ENCODE measurements at regions not wholly inside any gene's neighbourhood (a gene's known extent, or its start where the extent isn't known, plus 50 kb on each side); places are given as distances from the start of the nearest gene placed in this dataset.
A peak's percentile ranks its signal among the peaks of the same experiment; 100 is the strongest.

- no peak for TF ChIP-seq ERG (CRISPR knock-in tag; IDR thresholded peaks at IDR 0.05)
- TF ChIP-seq, protein P1, sequence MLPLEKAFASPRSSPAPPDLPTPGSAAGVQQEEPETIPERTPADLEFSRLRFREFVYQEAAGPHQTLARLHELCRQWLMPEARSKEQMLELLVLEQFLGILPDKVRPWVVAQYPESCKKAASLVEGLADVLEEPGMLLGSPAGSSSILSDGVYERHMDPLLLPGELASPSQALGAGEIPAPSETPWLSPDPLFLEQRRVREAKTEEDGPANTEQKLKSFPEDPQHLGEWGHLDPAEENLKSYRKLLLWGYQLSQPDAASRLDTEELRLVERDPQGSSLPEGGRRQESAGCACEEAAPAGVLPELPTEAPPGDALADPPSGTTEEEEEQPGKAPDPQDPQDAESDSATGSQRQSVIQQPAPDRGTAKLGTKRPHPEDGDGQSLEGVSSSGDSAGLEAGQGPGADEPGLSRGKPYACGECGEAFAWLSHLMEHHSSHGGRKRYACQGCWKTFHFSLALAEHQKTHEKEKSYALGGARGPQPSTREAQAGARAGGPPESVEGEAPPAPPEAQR (CRISPR knock-in tag; IDR thresholded peaks at IDR 0.05), result no peak
- no peak for TF ChIP-seq ZNF671 (CRISPR knock-in tag; IDR thresholded peaks at IDR 0.05)
- TF ChIP-seq, protein P2, sequence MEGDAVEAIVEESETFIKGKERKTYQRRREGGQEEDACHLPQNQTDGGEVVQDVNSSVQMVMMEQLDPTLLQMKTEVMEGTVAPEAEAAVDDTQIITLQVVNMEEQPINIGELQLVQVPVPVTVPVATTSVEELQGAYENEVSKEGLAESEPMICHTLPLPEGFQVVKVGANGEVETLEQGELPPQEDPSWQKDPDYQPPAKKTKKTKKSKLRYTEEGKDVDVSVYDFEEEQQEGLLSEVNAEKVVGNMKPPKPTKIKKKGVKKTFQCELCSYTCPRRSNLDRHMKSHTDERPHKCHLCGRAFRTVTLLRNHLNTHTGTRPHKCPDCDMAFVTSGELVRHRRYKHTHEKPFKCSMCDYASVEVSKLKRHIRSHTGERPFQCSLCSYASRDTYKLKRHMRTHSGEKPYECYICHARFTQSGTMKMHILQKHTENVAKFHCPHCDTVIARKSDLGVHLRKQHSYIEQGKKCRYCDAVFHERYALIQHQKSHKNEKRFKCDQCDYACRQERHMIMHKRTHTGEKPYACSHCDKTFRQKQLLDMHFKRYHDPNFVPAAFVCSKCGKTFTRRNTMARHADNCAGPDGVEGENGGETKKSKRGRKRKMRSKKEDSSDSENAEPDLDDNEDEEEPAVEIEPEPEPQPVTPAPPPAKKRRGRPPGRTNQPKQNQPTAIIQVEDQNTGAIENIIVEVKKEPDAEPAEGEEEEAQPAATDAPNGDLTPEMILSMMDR (IDR thresholded peaks at IDR 0.05), result peak; percentile 93
- TF ChIP-seq JAZF1 (CRISPR knock-in tag; IDR thresholded peaks at IDR 0.05), result no peak
- TF ChIP-seq ELF4 (CRISPR knock-in tag; IDR thresholded peaks at IDR 0.05; ENCODE audit: low read depth), result no peak
- TF ChIP-seq, protein P3, sequence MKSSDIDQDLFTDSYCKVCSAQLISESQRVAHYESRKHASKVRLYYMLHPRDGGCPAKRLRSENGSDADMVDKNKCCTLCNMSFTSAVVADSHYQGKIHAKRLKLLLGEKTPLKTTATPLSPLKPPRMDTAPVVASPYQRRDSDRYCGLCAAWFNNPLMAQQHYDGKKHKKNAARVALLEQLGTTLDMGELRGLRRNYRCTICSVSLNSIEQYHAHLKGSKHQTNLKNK (CRISPR knock-in tag; IDR thresholded peaks at IDR 0.05), result no peak
- TF ChIP-seq IRF2 (CRISPR knock-in tag; IDR thresholded peaks at IDR 0.05; ENCODE audit: borderline replicate concordance, low read depth), result no peak
- TF ChIP-seq TEAD1 (CRISPR knock-in tag; IDR thresholded peaks at IDR 0.05), result peak; percentile 42; the same call in 1 of the 2 replicates
- TF ChIP-seq FOXK1 (CRISPR knock-in tag; IDR thresholded peaks at IDR 0.05), result peak; percentile 62; the same call in 1 of the 2 replicates
- no peak for TF ChIP-seq ZNF416 (CRISPR knock-in tag; IDR thresholded peaks at IDR 0.05)
- no peak for TF ChIP-seq ESRRA (CRISPR knock-in tag; IDR thresholded peaks at IDR 0.05; ENCODE audit: borderline replicate concordance)
- no peak for TF ChIP-seq ZNF263 (CRISPR knock-in tag; IDR thresholded peaks at IDR 0.05; ENCODE audit: low read depth)
- TF ChIP-seq PREB (CRISPR knock-in tag; IDR thresholded peaks at IDR 0.05; ENCODE audit: borderline replicate concordance), result no peak
- TF ChIP-seq ATF1 (CRISPR knock-in tag; IDR thresholded peaks at IDR 0.05), result no peak
- TF ChIP-seq FOXJ3 (CRISPR knock-in tag; IDR thresholded peaks at IDR 0.05; ENCODE audit: borderline replicate concordance), result no peak
- no peak for TF ChIP-seq CREB1 (CRISPR knock-in tag; IDR thresholded peaks at IDR 0.05)
- TF ChIP-seq EMX1 (CRISPR knock-in tag; IDR thresholded peaks at IDR 0.05), result no peak
- TF ChIP-seq AFF4 (CRISPR knock-in tag; IDR thresholded peaks at IDR 0.05; ENCODE audit: borderline replicate concordance), result no peak
- TF ChIP-seq, protein P4, sequence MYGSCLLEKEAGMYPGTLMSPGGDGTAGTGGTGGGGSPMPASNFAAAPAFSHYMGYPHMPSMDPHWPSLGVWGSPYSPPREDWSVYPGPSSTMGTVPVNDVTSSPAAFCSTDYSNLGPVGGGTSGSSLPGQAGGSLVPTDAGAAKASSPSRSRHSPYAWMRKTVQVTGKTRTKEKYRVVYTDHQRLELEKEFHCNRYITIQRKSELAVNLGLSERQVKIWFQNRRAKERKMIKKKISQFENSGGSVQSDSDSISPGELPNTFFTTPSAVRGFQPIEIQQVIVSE (CRISPR knock-in tag; IDR thresholded peaks at IDR 0.05; ENCODE audit: borderline replicate concordance), result no peak
- no peak for TF ChIP-seq TCF7 (CRISPR knock-in tag; IDR thresholded peaks at IDR 0.05; ENCODE audit: low read depth)
- no peak for TF ChIP-seq ZNF423 (CRISPR knock-in tag; IDR thresholded peaks at IDR 0.05)
- TF ChIP-seq, protein P5, sequence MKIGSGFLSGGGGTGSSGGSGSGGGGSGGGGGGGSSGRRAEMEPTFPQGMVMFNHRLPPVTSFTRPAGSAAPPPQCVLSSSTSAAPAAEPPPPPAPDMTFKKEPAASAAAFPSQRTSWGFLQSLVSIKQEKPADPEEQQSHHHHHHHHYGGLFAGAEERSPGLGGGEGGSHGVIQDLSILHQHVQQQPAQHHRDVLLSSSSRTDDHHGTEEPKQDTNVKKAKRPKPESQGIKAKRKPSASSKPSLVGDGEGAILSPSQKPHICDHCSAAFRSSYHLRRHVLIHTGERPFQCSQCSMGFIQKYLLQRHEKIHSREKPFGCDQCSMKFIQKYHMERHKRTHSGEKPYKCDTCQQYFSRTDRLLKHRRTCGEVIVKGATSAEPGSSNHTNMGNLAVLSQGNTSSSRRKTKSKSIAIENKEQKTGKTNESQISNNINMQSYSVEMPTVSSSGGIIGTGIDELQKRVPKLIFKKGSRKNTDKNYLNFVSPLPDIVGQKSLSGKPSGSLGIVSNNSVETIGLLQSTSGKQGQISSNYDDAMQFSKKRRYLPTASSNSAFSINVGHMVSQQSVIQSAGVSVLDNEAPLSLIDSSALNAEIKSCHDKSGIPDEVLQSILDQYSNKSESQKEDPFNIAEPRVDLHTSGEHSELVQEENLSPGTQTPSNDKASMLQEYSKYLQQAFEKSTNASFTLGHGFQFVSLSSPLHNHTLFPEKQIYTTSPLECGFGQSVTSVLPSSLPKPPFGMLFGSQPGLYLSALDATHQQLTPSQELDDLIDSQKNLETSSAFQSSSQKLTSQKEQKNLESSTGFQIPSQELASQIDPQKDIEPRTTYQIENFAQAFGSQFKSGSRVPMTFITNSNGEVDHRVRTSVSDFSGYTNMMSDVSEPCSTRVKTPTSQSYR (CRISPR knock-in tag; IDR thresholded peaks at IDR 0.05), result peak; percentile 42; the same call in 1 of the 2 replicates
- TF ChIP-seq GRHL2 (CRISPR knock-in tag; IDR thresholded peaks at IDR 0.05; ENCODE audit: insufficient replicate concordance, severe bottlenecking), result no peak
- TF ChIP-seq SP1 (CRISPR knock-in tag; conservative IDR thresholded peaks at IDR 0.05), result peak; percentile 68
These were observed 268.2 kb downstream of the CDC5L start (continued) for GRCh38 chr6:44655412-44656342.
